Activated CD4-positive, alpha-beta T cell treated with anti-CD3 and anti-CD28 coated beads, Interleukin-2, amount 50 U/mL, for 24 hours (primary cell): ENCODE measurements at regions not wholly inside any gene's neighbourhood (a gene's known extent, or its start where the extent isn't known, plus 50 kb on each side); places are given as distances from the start of the nearest gene placed in this dataset.
"Not testable (repeated sequence)": the region's sequence is repeated elsewhere in the genome, so short reads cannot be mapped to it uniquely, and the experiment has no call there.

Experiments used
- DNase-seq, 2 donors: peaks; one replicate each; pipeline ENCODE4 v3.0.0-alpha.2; 2020; ENCODE audit warnings: low read depth in 1 of 2, low spot score in 1 of 2

DNA sequence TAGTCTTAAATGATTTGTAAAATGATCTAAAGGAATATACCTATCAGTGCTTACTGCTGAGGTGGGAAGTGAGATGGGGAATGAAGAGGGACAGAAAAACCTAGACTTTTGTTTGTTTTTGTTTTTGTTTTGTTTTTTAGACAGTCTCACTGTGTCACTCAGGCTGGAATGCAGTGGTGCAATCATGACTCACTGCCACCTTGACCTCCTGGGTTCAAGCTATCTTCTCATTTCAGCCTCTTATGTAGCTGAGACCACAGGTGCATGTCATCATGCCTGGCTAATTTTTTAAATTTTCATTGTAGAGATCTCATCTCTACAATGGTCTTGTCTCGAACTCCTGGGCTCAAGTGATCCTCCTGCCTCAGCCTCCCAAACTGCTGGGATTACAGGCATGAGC, 116.4 kb upstream of the SEM1 start:
- DNase-seq, result no peak

DNA sequence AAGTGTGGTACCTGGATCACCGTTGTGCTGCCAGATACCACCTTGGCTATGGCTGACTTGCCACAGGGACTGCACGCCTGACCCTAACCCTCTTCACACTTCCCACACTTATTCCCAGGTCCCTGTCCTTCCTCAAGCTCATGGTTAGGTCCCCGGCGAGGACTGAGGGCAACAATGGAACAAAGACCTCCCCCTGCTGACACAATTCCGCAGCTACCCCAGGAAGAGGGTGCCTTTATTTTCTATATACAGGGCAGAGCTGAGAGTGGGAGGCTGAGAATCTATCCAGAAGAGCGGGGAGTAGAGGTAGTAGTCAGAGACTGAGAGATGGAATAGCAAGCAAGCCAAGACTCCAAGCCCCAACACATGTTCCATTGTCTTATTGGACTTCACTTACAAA, 118.1 kb upstream of the SEM1 start:
- no peak for DNase-seq

DNA sequence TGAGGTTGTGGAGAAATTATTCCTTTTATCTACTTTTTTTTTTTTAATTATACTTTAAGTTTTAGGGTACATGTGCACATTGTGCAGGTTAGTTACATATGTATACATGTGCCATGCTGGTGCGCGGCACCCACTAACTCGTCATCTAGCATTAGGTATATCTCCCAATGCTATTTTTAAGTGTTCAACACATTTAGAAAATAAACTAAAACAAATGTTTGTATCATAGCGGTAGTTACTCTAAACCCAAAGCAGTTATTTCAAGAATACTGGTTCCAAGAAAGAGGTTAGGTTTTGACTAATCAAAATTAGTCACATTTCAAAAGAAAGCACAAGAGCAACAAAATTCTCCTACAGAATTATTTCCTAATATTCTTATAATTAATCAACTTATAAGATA, 119.5 kb upstream of the SEM1 start:
- DNase-seq, result not testable (repeated sequence)

DNA sequence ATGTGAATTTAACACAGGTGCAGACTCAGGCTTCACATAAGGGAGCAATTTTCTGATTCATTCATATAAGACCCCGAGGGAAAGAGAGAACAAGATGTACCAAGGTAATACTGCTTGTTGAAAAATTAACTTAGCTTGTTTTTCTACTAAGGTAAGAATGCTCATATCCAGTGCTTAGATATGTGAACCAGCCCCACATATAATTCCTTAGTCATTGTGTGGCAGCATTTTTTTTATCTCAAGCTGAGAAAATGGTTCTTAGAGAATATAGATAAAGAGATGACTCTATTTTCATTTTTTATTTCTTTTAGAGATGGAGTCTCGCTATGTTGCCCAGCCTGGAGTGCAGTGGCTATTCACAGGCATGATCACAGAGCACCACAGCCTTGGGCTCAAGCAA, 121.8 kb upstream of the SEM1 start:
- no peak for DNase-seq

DNA sequence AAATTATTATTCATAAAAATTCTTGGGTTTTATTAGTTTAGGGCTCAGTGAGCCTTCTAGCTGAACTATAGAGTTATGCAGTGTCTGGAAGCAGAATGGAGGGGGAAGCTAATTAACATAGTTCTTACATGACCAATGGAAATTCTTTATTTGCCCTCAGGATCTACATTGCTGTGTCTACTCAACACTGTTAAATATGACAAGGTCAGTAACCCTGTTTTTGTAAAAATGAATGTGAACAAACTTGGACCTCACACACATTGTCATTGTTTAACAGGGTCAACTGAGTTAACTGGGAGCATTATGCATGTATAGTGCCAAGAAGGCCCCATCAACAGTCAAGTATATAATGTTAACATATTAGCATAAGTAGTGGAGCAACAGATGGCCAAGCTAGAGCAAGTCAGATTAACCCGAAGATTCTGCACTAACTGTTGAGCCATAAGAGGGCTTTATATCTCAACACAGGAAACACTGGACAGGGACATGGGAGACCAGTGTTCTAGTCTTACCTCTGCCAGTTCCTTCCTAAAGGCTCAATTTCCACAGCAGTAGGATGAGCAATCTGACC, 122.5 kb upstream of the SEM1 start:
- no peak for DNase-seq

DNA sequence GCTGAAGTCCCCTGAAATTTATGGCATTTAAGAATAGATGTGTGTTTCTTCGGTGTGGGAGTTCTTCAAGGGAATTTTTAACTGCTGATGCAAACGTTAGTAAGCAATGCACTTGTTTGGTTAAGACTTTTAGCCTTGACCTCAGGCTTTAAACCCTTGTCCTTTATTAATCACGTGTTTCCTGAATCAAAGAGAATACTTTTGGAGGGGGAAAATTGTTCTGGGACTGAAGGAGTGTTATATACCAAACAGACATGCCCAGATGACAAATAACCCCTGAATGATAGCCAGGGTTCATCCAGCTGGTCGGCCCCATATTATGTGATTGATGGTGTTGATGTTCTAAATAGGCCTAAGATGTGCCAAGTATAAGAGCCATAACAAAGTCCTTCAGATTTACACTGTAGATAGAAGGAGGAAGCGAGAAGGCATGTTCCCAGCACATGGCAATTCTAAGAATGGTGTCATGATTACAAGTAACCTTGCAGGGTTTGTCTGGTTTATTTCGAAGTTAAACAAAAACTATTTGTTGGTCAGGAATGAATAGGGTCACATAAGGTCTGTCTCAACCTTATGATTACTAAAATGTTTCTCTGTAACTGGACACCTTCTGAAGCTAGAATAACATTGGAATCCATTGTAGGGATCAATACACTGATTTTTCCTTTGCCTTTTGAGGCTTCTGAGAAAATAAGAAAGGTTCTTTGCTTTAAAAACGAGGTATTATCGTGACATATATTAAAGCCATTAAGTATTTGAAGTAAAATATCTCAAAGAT, 124.2 kb upstream of the SEM1 start:
- no peak for DNase-seq

DNA sequence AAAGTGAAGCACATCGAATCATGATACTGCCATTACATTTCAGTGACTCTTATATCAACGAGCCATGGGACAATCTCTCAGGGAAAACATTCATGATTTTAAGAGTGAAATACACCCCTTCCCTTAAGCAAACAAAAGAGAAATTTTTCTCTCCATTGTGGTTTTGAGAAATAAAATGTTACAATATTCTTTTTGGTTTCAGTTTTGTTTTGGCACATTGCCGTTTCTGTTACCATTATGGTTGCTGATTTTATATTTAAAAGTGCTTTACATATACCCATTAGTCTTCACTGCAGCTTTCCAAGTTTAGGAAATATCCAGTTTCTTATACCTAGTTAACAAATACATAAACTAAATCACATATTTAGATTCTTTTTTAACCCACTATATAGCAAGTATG, 126.8 kb upstream of the SEM1 start:
- no peak for DNase-seq

DNA sequence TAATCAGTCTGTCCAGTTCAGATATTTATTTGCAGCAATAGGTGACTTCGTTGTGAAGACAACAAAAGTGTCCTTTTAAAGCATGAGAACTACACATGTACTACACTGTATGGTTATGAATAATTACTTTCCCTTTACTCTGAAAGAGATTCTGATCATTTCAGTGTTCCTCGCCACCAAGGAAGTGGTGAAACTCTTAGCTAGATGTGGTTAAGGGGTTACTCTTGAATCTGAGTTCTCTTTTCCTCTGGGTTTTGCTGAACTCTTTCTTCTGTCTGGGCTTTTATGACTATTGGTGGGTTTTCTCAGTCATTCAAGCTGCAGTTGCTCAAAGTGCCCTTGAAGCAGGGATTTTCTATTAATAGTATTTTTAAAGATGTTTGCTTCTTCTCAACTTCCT, 127.9 kb upstream of the SEM1 start:
- peak in 1 of 2 donors; percentile 12 for DNase-seq

DNA sequence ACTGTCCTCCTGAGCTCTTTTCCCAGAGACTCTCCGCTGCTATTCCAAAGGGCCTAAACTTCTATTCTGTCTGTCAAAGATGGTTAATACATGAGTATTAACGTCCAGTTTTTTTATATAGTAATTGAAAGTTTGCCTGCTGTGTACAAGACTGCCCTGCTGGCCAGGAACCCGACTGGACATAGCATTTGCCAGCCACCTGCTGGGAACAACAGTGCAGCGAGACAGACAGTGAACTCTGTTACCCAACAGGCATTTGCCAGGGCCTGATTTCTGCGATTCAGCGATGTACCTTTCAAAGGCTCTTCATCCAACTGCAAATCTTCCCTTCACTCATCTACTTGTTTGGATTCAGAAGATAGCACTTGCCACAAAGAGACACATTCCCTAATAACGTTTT, 128.8 kb upstream of the SEM1 start:
- DNase-seq, result no peak

DNA sequence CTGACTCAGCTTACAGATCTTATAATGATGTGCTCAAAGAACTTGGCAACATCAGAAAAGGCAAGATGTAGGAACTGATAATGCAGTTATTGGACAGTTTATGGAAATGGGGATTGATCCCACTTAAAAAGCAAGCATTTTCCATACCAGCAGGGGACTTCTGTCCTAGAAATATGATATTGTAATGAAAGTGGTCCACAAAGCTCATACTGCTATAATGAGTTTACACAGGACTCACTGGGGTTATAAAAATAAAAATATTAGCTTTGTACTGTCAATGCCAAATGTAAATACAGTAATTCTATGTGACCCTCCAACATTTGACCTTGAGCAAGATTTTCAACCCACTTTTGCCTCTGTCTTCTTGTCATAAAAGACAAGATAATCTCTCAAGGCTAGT, 145.5 kb upstream of the SEM1 start:
- no peak for DNase-seq

DNA sequence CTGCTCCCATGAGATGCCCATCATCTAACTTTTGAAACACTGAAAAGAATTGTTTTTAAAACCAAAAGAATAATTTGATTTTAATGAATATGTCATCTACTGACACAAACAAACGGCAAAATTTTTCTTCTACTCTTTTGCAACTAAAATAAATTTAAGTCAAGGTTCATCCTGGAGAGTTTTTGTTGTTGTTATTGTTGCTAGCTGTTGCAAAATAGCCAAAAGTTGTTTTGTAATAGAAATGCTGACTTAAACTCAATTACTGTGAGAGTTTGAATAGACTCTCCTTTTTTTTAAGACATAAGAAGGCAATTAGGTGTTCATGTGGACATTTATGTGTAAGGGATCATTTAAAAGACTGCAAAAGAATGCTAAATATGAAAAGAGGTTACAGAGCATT, 146.0 kb upstream of the SEM1 start:
- no peak for DNase-seq

DNA sequence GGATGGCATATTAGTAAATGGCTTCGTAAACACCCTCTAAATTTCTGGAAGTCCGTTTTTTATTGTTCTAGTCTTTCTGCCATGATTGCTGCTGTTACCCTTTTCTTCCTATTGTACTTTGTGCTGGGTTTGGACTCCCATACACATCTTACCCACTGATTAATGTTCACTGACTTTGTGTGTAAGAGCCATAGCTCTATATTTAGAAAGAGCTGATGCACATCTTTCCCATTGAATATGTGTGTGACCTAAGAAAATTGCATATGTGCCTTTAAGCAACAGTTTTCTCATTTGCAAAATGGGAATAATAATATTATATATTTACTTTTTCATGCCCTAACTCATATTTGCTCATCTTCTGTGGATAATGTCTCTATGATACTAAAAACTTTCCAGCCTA, 135.8 kb upstream of the DLX6 start:
- DNase-seq, result no peak

DNA sequence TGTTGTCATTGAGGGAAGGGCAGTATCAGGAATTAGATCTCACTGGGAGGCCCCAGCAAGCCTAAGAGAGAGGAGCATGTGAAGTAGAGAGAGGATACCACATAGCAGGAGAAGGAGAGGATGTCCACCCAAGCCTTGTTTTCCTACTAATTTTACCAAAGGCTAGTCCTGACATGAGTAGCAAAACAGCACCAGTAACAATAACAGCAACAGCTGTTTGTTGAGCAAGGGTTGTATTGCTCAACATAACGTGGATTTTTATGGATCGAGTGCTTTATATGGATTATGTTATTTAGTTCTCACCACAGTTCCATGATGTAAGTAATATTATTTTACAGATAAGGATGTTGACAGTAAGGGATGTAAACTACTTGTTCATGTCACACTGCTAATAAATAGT, 135.2 kb upstream of the DLX6 start:
- DNase-seq, result no peak

DNA sequence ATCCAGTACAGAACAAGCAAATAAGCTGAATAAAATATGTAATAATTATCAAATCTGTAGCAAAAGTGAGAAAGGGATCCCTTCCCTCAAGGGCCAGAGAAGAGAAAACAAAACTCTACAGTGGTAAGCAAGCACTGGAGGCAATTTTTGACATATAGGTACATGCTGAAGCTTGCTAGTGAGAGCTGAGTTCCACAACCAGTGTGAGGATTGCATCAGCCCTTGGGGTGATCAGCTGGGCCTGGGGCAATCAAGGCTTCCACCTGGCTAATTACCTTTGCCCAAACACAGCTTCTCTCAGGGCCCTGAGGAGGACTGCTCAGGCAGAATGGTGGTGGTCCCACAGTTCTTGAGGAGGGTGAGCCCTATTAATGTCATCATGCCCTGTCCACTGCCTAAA, 134.4 kb upstream of the DLX6 start:
- DNase-seq, result no peak

DNA sequence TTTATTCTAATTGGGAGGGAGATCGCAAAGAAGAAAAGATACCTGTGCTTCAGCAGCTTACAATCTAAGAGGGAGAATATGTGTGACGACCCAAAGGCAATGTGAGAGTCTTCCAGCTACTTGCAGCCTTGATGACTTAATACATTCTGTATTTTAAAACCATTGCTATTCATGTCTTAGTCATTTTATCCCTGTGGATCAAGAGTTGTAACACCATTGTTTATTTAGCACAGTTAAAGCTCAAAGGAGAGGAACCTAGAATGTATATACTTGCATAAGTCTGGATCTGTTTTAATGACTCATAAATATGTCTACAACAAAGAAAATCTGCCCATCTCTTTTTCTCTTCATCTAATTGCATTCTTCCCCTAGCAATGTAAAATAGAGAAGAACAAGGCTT, 117.9 kb upstream of the DLX6 start:
- DNase-seq, result no peak

DNA sequence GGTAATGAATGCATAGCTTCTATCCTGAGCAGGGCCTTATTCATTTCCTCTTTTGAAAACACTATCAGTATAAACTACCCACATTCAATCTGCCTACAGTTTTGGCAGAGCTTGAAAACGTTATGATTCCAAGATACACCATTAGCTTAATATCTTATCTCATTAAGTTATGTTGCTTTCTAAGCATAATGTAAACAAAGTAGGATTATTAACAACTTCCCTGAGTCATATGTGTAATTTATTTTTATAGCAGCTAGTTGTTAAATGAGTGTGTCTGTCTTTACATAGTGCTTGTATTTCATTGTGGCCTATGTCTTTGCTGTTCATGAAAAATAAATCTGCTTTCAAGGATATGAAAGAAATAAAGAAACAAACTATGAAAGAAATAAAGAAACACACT, 106.2 kb upstream of the DLX6 start:
- DNase-seq, result no peak

DNA sequence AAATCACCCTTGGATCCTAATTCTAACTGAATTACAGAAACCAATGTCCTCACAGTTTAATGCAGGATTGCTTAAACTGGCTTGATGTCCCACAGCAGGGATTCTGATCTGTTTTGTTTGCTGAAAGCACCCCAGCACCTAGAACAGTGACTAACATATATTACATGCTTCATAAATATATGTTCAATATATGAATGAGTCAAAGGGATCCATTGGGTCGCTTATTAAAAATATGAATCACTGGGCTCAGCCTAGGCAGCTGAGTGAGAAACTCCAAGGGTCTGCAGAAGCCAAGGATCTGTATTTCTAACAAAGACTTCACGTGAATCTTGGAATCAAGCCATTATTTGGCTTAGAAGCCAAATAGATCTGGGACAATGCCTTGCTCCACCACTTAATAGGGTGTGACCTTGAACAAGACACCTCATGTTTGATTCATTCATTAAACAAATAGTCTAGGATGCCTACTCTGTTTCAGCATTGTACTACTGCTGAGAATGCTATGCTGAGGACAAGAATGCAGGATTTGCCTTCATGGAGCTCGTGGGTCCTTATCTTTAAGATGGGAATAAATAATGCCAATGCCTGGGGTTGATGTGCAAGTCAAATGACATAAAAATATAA, 103.4 kb upstream of the DLX6 start:
- no peak for DNase-seq

DNA sequence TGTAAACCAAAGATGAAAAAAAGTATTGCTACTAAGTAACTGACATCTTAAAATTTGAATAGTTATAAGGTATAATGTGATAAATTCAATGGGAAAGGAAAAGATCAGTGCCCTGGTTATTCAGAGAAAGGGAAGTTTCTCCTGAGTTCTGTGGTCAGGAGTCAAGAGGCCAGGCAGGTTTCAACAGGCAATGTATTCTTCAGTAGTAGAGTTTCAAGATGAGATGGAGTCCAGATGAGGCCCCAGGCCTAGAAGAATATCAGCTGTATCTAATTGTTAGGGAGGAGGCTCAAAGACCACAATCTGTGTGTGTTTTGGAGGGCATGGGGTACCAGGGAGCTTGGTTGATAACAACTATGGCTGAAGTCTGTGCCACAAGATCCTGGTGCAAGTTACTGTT, 101.4 kb upstream of the DLX6 start:
- no peak for DNase-seq

DNA sequence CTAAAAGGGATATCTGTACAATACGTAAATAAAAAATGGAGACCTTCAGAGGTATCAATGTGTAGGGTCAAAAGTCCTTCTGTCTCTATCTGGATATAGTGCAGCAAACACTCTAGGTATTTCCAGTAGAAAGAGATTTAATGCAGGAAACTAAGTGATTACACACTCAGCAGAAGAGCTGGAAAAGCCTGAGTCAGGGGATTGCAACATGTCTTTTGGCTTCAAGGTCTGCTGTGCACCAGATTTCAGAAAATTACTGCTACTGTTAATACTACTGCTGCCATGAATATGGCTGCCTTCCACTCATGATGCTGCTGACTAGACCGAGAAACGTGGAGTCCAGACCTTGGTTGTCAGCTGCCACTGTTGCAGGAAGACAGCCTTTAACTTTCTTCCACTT, 94.9 kb upstream of the DLX6 start:
- no peak for DNase-seq

DNA sequence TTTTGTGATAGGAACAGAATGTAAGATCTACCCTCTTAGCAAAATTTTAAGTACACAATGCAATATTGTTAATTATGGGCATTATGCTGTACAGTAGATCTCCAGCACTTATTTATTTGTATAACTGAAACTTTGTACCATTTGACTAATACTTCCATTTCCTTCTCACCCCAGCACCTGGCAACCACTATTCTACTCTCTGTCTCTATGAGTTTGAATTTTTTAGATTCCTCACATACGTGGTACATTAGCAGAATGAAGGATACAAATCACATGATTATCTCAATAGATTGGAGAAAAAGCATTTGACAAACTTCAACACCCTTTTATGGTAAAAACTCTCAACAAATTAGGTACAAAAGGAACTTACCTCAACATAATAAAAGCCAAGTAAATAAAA, 90.3 kb upstream of the DLX6 start:
- DNase-seq, result no peak

DNA sequence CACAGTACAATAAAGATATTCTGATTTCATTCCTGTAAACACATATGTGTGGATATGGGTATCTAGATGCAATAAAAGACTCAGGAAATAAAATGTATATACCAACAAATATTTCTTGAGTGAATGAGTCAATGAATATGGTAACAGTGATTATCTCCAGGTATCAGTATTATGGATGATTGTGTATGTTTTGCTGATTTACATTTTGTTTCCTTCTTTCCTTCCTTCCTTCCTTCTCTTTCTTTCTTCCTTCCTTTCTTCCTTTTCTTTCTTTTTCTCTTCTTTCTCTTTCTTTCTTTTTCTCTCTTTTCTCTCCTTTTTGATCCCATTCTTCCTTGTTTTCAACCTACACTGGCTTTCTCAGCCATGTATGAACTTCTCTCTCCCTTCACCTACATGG, 85.3 kb upstream of the DLX6 start:
- no peak for DNase-seq

DNA sequence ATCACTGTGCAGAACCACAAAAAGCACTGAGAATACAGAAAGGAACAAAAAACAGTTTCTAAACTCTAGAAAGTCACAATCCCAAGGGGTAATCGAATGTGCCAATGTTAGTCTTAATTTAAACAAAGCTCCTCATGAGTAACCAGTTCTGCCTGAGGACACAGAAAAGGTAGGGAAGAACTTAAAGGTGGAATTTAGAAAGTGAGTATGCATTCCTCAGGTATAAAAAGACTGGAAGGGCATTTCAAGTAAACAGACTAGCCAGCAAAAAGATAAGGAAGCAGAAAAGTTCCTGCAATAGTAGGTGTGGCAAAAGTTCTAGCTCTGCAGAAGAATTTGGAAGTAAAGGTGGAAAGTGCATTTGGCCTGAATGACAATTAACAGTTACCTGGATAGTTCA, 84.6 kb upstream of the DLX6 start:
- no peak for DNase-seq

DNA sequence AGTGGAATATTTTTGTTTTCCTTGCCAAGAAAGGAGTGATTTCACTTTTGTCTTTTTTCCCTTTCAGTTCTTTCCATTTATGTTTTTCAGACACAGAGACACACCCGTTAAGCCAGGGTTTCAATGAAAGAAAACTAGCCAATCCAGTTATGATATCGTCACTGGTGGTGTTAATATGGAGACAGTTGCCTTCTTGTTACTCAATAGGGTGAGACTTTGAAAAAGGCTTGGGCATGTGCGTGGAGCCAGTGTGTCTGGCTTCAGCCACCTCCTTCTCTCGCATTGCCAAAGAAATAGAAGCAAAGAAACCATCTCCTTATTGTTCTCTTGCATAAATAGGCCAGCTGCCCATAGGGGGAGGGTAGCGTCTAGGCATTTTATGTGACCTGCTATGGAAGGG, 84.1 kb upstream of the DLX6 start:
- no peak for DNase-seq
